HEK293T (cell line): ENCODE measurements at regions not wholly inside any gene's neighbourhood (a gene's known extent, or its start where the extent isn't known, plus 50 kb on each side); places are given as distances from the start of the nearest gene placed in this dataset.

ENCODE experiments used
- ARNT ChIP-seq: fragments of 450-650 bp; IDR thresholded peaks from 2 replicates; pipeline ENCODE4 v1.6.1; 2017; ENCODE audit warnings: mild to moderate bottlenecking
- BHLHE40 ChIP-seq: fragments of 450-650 bp; IDR thresholded peaks from 2 replicates; pipeline ENCODE4 v1.6.1; 2016; ENCODE audit warnings: mild to moderate bottlenecking, moderate library complexity, borderline replicate concordance
- ELF4 ChIP-seq: fragments of 450-650 bp; IDR thresholded peaks from 2 replicates; pipeline ENCODE4 v1.6.1; 2017; ENCODE audit warnings: antibody characterized with exemption
- FOXA1 ChIP-seq: fragments of 450-650 bp; IDR thresholded peaks from 2 replicates; pipeline ENCODE4 v1.6.1; 2016; ENCODE audit warnings: mild to moderate bottlenecking
- FOXM1 ChIP-seq: fragments of 450-650 bp; IDR thresholded peaks from 2 replicates; pipeline ENCODE4 v1.6.1; 2017; ENCODE audit warnings: mild to moderate bottlenecking, borderline replicate concordance
- L3MBTL2 ChIP-seq: fragments of 450-650 bp; conservative IDR thresholded peaks from 2 replicates; pipeline ENCODE4 v1.6.1; 2016; ENCODE audit warnings: mild to moderate bottlenecking
- LEF1 ChIP-seq: fragments of 450-650 bp; IDR thresholded peaks from 2 replicates; pipeline ENCODE4 v1.6.1; 2017; ENCODE audit warnings: mild to moderate bottlenecking, borderline replicate concordance
- NFRKB ChIP-seq: fragments of 450-650 bp; IDR thresholded peaks from 2 replicates; pipeline ENCODE4 v1.6.1; 2016; ENCODE audit warnings: mild to moderate bottlenecking, moderate library complexity
- SP1 ChIP-seq: fragments of 450-650 bp; IDR thresholded peaks from 2 replicates; pipeline ENCODE4 v1.6.1; 2017
- SUZ12 ChIP-seq: fragments of 450-650 bp; IDR thresholded peaks from 2 replicates; pipeline ENCODE4 v1.6.1; 2016; ENCODE audit warnings: mild to moderate bottlenecking
- TARDBP ChIP-seq: fragments of 450-650 bp; IDR thresholded peaks from 2 replicates; pipeline ENCODE4 v1.6.1; 2016
- ZNF384 ChIP-seq: fragments of 450-650 bp; IDR thresholded peaks from 2 replicates; pipeline ENCODE4 v1.6.1; 2016
- TF ChIP-seq, protein P1 (sequence below): fragments of 450-650 bp; IDR thresholded peaks from 2 replicates; pipeline ENCODE4 v1.6.1; 2016

DNA sequence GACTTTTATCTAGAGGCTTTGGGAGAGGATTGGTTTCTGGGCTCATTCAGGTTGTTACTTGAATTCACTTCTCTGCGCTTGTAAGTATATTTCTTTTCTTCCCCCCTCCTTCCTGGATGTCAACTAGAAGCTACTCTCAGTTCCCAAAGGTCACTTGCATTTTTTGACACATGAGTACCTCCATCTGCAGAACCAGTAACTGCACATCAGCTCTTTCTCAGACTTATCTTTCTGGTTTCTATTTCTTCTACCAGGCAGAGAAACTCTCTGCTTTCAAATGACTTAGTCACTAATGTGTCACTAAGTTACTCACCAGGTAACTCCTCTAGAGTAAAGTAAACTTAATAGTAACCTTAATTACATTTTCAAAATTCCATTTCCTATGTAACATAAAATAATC, 773.0 kb upstream of the LUZP2 start:
- no peak for TF ChIP-seq ZNF384
- TF ChIP-seq, protein P1, sequence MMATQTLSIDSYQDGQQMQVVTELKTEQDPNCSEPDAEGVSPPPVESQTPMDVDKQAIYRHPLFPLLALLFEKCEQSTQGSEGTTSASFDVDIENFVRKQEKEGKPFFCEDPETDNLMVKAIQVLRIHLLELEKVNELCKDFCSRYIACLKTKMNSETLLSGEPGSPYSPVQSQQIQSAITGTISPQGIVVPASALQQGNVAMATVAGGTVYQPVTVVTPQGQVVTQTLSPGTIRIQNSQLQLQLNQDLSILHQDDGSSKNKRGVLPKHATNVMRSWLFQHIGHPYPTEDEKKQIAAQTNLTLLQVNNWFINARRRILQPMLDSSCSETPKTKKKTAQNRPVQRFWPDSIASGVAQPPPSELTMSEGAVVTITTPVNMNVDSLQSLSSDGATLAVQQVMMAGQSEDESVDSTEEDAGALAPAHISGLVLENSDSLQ = no peak
- no peak for TF ChIP-seq SP1
- TF ChIP-seq SUZ12 = no peak
- TF ChIP-seq BHLHE40 = no peak
- TF ChIP-seq ELF4 = no peak
- TF ChIP-seq TARDBP = no peak
- no peak for TF ChIP-seq FOXM1
- TF ChIP-seq L3MBTL2 = no peak
- TF ChIP-seq LEF1 = no peak
- no peak for TF ChIP-seq FOXA1
- no peak for TF ChIP-seq ARNT
- no peak for TF ChIP-seq NFRKB
